HG03460 (cell line): ENCODE measurements at regions not wholly inside any gene's neighbourhood (a gene's known extent, or its start where the extent isn't known, plus 50 kb on each side); places are given as distances from the start of the nearest gene placed in this dataset.
"Not testable (repeated sequence)": the region's sequence is repeated elsewhere in the genome, so short reads cannot be mapped to it uniquely, and the experiment has no call there.

Experiments used
- ATAC-seq: cut with Tn5 transposase; IDR thresholded peaks from one replicate; pipeline ENCODE4 v1.9.1; 2021; ENCODE audit not compliant: unreplicated experiment

DNA sequence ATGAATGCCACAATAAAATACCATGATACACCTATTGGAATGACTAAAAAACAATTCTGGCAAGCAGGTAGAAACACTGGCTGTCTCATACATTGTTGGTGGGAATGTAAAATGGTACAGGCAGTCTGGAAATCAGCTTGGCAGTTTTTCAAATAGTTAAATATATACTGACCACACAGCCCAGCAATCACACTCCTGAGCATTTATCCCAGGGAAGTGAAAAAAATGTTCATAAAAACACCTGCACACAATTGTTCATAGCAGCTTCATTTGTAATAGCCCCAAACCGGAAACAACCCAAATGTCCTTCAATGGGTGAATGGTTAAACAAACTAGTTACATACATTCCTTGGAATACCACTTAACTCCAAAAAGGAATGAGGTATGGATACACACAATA is 137.2 kb downstream of the TFCP2L1 start:
- ATAC-seq, result no peak

DNA sequence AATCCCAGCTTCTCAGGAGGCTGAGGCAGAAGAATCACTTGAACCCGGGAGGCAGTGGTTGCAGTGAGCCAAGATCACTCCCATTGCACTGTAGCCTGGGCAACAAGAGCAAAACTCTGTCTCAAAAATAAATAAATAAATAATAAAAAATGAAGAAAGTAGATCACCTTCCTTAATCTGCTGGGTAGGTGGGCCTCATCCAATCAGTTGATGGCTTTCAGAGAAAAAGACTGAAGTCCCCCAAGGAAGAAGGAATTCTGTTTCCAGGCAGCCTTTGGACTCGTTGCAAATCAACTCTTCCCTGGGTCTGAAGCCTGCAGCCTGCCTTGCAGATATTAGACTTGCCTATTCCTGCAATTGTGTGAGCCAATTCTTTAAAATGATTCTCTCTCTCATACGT is 136.5 kb downstream of the TFCP2L1 start:
- ATAC-seq, result no peak

DNA sequence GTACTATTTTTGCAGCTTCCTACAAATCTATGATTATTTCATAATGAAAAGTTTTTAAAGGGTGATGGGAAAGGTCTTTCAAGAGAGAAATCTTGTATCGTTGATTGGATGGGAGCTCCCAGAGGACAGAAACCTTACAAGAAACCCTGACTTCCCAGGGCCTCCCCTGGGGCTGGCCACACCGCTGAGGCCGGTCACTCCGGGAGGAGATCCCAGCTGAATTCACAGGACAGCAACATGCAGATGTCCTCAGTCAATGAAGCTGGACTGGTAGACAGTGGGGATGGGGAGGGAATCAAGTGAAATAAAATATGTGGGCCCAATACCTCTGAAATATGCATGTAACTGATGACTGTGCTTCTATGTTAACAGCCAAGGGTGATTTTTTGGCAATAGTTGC is 135.6 kb downstream of the TFCP2L1 start:
- ATAC-seq, result no peak

DNA sequence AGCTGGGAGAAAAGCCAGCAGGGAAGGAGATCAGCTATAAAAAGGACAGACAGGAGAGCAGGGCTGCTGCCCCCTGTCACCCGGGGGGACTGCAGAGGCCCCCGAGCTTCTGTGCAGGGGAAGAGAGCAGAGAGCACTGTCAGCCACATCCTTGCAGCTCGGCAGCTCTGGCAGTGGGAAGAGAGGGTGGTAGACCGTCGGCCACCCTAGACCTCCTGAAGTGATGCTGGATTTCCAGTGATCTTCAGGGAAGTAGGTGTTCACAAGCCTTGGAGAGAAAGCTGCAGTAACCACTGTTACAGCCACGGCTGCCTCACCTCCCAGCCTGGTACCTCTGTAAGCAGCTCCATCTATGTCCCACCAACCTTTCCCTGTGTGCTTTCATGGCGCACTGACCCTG is 134.9 kb downstream of the TFCP2L1 start:
- ATAC-seq, result no peak

DNA sequence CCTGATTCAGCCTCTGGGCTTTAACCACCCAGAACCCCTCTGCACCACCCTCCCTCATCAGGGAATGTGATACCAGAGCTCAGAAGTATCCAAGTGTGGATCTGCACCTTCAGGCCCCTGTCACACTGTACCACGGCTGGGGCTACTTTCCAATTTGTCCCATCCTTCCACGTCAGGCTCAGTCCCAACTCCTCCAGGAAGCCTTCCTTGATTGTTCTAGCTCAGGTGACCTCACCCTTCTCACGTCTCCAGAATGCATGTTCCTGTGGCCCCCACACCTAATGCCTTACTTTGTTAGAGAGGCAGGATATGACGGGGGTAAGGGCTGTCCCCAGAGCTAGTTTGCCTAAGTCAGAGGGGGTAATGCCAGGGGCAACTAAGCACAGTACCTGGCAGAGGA is 134.3 kb downstream of the TFCP2L1 start:
- ATAC-seq, result no peak

DNA sequence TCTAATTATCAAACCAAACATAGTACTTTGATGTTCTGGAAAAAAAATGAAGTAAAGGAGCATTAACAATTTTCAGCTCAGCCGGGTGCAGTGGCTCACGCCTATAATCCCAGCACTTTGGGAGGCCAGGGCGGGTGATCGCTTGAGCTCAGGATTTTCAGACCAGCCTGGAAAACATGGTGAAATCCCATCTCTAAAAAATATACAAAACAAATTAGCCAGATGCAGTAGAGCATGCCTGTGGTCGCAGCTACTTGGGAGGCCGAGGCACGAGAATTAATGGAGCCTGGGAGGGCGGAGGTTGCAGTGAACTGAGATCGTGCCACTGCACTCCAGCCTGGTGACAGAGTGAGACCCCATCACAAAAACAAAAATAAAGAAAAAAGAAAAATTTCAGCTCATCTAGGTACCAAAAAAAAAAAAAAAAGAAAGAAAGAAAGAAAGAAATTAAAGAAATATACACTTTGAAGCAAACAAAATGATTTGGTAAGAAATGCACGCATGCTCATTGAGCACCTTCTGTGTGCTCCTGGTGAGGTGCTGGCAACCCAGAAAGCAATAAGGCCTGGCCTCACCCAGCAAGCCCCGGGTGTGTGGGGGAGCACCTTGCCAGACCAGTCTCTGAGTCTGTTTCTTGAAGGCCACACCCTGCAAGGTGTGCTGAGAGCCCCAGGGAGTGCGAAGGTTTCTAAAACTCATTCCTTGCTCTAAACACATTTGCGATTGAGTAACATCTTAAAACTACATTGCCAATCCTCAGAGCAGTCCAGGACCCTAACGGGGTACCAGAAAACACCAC is 133.5 kb downstream of the TFCP2L1 start:
- ATAC-seq, result no peak

DNA sequence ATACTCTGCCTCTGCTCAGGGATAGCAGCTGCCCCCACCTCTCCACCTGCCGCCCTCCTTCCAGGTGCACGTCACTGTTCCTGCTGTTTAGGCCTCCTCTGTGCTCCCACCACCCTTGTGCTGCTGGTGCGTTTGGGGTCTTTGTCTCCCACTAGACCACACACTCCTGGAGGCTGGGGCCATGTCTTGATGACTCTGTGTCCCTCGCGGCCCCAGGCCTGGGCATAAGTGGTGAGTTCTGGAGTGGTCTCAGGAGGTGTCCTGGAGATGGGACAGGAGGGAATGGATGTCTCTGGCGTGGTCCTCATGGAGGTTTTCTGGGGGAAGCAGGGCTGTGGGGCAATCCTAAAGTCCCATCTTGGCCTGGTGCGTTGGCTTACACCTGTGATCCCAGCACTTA is 132.1 kb downstream of the TFCP2L1 start:
- no peak for ATAC-seq

DNA sequence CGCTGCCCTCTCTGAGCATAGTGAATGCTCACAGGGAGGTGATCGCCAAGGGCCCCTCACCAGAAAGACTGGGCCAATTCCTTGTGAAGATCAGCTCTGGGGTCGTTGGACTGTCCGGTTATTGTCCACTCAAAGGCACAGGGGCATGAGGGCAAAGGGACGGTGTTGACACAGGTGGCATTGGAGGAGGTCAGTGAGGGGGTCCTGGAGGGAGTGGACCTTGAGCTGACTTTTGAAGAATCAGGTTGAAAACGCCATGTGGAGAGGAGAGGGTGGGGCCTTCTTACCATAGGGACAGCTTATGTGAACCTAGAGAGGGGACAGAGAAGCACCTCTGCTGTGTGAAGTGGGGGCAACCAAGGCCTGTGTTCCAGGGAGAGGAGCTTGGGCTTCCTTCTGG is 131.5 kb downstream of the TFCP2L1 start:
- no peak for ATAC-seq

DNA sequence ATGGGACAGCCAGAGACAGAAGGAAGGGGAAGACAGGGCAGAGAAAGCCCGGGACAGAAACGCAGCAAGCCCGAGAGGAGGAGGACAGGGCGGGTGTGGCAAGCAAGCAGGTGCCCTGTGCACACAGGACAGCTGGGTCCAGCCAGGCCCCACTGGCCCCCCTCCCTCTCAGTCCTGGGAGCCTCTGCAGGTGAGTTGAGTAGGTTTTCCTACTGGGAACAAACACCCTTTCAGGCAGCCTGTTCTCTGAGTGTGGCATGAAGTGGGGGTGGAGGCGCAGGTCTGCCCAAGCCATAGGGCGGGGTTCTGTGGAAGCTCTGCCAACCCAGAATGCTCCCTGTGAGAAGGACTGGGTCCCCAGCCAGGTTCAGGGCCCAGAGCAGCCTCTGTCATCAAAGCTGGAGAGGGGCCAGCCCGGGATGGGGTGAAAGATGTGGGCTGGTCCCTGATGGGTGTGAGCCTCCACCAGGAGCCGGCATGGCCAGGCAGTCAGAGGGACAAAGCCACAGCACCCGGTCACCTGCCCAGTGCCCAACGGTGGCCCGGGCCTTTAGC is 129.4 kb downstream of the TFCP2L1 start:
- no peak for ATAC-seq

DNA sequence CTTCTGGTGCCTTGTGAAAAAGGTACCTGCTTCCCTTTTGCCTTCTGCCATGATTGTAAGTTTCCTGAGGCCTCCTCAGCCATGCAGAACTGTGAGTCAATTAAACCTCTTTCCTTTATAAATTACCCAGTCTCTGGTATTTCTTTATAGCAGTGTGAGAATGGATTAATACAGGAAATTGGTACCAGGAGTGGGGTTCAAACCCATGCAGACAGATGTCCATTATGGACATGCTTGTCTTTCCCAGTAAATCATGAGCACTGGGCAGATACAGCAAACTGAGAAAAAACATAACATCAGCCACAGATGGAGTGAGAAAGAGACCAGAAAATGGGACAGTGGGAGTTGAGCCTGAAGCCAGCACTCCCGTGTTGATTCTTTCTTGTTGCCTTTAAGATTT is 127.5 kb downstream of the TFCP2L1 start:
- ATAC-seq, result not testable (repeated sequence)

DNA sequence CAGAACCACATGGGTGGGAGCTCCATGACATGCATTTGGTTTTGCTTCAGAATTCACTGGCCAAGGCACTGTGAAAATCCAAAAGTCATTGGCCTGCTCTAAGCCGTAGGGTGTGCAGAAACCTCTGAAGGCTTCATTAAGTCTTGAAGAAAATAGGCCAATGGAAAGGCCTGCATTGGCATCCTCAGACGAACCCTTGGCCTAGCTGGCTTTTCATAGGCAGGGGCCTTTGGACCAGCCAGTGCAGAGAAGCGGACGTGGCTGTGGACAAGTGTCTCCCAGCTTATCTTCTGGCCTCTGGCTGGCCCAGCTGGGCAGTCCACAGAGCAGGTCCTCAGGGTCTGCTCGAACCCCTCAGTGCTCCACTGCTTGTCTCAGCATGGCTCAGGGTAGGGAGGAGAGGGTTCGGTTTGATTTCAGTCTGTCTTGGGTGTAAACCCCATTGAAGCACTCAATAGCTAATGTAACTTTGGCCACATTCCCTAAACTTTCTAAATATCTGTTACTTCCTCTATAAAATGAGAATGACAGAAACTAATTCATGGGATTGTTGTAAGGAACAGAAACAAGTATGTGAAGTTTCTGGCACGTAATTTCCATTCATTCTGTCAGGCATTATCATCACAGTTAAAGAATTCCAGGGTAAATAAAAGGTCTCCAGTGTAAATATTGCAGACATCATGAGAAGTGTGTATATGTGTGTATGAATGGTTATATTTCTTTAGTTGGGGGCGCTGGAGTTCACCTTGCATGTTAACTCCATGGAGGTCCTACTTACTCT is 125.5 kb downstream of the TFCP2L1 start:
- ATAC-seq, result no peak

DNA sequence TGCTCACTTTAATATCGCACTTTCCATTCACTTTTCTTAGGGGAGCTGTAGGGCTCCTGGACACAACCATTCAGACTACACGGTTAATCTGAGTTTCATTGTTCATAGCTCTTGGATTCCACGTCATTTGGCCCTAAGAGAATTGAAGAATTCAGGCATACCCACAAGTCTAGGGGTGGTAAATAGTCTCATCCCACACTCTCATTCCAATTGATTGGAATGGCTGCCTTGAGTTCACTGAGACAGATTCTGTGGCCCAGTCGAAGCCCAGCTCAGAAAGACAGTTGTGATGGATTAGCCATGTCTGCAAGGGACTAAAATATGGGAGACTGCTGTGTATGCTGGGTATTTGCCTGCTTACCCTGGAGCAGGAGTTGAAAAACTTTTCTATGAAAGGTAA is 124.6 kb downstream of the TFCP2L1 start:
- ATAC-seq, result no peak

DNA sequence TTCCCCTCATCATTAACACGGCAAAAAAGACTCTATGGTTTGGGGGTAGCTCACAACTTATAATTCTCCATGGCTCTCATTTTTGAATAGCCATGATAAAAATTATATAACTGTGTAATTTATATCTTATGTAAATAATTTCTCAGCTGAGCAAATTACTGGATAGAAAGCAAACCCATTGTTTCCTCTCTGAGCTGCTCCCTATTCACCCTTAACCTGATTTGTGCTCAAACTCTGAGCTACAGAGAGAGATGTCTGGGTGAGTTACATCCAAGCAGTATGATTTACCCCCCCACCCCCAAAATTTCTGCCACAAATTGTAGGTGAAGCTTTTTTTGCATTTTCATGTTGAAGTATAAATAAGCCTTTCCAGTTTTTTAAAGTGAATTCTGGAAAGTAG is 123.7 kb downstream of the TFCP2L1 start:
- ATAC-seq, result no peak

DNA sequence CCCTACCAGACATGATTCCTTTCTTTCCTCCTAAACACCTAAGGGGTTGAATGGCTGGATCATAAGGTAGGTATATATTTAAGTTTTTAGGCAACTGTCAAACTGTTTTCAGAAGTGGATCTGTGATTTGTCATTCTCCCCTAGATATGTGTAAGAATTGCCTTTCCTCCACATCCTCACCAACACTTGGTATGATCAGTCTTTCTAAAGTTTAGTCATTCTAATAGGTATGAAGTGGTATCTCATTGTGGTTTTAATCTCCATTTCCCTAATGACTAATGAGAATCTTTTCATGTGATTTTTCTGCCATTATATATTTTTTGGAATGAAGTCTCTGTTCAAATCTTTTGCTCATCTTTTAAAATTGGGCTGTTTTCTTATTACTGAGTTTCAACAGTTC is 122.1 kb downstream of the TFCP2L1 start:
- ATAC-seq, result no peak

DNA sequence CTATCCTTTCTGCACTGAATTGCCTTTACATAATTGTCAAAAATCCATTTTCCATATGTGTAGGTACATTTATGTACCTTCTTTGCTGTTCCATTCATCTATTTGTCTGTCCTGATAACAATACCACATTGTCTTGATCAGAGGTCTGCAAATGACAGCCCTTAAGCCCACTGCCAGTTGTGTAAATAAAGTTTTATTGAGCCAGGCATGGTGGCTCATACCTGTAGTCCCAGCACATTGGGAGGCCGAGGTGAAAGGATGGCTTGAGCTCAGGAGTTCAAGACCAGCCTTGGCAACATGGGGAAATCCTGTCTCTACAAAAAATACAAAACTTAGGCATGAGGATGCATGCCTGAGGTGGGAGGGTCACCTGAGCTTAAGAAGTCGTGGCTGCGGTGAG is 121.0 kb downstream of the TFCP2L1 start:
- ATAC-seq, result no peak

DNA sequence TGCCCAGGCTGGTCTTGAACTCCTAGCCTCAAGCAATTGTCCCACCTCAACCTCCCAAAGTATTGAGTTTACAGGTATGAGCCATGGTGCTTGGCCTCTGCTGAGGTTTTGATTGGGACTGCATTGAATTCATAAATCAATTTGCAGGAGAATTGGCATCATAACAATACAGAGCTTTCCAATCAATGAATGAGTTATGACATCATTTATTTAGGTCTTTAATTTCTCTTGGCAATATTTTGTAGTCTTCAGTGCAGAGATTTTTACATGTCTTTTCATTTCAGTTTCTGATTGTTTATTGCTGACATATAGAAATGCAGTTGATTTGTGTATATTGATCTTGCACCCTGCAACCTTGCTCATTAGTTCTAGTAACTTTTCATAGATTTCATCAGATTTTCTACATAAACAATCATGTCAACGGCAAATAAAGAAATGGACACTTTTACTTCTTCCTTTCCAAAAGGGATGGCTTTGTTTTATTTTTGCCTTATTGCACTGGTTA is 119.9 kb downstream of the TFCP2L1 start:
- ATAC-seq, result no peak
